HG03342 (cell line): ENCODE measurements at regions not wholly inside any gene's neighbourhood (a gene's known extent, or its start where the extent isn't known, plus 50 kb on each side); places are given as distances from the start of the nearest gene placed in this dataset.

Source experiments
- ATAC-seq: cut with Tn5 transposase; IDR thresholded peaks from one replicate; pipeline ENCODE4 v1.9.1; 2021; ENCODE audit warnings: mild to moderate bottlenecking, moderate library complexity; ENCODE audit not compliant: unreplicated experiment

DNA sequence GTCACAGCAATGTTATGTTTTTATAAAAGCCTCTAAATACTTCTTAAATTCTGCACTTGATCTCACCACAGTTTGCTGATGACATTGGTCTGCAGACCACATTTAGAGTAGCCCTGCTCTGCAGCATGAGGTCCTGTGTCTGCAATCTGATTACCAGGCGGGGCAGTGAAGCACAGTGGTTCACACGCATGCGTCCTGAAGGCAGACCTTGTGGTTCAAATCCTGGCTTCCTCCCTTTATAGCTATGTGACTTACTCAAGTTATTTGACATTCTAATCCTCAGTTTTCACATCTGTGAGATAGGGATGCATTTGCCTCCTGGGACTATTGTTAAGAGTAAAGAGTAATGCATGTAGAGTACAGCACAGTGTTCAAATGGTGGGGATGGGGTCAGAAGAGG is 50.3 kb downstream of the BMAL2 start:
- ATAC-seq: no peak

DNA sequence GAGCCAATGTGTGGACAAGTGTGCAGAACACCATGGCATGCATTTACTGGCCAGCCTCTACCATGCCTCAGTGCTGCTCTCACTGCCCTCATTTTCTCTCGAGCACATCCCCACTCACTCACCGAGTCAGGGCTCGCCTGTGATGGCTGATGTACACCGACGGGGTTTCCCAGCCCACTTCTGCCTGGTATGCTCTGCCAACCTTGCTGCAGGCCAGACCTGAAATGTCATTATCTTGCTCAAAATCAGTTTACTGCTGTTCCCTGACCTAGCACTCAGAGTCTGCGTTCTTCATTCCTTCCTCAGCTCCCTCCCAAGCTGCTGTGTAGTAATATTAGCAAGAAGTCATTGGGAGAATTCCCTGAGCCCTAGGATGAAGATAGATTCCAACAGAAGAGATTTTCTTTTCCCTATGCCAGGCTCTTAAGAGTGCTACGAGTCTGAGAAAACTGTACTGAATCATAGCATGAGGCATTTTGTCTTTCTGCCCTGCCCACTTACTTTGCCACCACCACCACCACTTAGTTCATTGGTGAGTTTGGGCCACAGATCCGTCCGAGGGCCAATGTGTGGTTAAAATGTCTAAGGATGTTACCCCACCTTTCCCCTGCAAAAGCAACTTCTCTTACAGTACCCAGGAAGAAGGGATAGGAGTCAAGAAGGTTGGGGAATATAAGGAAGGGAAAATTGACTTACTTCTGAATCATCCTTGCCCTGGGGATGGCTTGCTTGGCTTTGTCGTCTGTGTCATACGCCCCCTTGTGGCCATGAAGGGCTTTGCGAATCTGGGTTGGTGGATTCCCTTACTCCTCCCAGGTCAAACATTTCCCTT is 51.0 kb downstream of the BMAL2 start:
- peak; percentile 72 for ATAC-seq

DNA sequence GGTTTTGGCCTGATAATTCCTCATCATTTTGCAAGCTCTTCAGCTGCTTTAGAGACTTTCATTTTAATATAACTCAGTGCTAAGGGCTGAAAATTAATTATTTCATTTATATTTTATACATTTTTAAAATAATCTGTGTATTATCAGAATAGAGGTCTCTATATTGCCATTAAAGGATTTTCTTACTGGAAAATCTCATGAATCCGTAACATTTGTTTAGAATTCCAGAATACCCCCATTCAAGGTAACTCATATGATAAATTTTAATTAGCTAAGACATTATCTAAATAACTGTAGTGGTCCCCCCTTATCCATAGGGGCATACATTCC is 51.6 kb downstream of the BMAL2 start:
- ATAC-seq: no peak

DNA sequence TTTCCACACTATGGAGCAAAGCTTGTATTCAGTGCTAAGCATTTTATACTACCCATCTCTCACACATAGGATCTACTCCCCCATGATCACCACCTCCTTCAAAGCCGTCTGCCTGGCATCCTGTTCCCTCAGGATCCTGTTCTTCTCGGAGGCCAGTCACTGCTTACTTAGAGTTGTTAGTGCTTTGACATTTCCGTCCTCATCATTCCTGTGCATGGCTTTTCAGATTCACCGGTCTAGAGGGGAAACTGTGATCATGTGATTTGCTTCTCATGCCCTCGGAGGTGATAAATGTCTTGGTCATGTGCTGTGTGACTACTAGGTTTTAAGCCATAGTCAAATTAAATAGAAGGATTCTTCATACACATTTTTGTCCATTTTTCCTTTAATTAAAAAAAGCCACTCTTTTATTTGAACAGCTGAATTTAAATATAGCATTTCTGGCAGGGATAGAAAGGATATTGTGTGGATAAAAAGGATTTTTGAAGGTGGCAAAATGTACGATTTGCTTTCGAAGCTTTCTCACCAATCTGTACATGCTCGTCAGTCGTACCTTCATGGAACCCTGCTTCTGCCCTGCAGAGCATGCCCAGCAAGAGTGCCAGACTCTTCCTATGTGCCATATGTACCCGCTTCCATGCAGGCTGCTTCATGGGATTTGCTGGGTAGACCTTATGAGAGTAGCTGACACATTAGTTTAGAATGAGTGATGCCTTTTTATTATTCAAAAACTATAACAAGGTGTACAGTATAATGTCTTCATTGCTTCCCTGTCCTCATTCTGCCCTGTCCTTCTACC is 53.3 kb downstream of the BMAL2 start:
- no peak for ATAC-seq

DNA sequence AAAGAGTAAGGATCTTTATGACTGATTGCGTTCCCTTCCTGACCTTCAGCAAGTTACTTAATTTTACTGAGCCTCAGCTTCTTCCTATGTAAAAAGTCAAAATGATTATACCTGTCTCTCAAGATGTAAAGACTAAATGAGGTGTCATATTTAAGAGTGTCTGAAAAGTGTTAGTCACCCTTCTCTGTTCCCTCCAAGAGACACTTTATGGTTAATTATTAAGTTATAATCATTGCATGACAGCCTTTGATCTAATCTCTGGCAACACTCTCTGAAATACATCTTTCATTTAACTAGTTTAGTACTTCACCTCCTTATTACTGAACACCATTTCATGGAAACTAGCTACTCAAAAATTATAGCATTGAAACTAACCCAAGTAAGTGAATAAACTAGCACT is 54.8 kb downstream of the BMAL2 start:
- ATAC-seq: no peak

DNA sequence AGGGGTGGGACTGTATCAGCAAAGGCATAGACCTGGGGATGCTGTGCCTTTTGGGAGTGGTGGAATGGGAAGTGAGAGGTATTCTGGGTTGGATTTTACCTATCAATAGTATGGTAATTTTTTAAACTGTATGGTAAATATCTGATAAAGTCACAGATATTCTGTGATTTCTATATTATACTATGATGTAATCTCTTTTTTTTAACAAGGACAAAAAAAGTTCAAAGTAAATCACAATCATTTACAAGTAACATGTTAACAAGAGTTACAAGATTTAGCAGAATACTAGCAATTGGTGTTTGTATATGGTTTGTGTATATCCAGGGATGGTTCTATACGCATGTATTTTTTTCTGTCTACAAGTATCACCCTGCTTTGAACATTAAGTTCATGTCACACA is 56.0 kb downstream of the BMAL2 start:
- no peak for ATAC-seq

DNA sequence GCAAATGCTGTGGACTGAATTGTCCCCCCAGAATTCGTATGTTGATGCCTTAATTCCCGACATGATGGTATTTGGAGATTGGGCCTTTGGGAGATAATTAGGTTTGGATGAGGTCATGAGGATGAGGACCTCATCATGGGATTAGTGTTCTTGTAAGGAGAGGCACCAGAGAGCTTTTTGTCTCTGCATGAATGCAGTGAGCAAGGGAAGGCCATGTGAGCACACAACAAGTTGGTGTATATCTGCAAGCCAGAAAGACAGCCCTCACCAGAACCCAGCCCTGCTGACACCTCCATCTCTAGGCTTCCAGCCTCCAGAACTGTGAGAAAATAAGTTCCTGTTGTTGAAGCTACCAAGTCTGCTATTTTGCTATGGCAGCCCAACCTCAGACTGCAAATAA is 51.9 kb upstream of the SMCO2 start:
- no peak for ATAC-seq

DNA sequence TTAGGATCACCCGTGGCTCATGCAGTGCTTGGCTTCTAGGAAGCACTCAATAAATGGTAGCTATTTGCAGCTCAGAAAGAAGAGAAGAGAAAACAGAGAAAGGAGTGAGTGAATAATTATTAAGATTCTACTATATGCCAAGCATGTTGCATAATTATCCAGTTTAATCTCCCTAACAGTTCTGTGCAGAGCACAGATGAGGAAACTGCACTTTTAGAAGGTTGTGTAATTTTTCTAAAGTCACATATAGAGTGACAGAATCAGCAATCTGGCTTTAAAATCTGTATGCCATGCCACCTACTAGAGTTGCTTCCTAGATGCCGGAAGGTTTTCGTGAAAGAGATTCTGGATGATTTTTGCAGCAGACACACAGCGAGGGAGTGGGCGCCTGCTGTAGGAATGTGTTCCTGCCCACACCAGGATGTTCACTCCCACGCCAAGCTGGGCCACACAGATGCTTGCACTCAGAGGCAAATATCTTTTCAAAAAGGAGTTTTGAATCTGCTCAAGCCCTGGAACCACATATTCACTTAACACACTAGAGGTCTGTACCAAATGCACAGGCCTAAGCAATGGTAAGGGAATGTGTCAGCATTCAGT is 50.2 kb upstream of the SMCO2 start:
- ATAC-seq: no peak
